Ammon's horn (tissue), 1 donor: ENCODE measurements at regions not wholly inside any gene's neighbourhood (a gene's known extent, or its start where the extent isn't known, plus 50 kb on each side); places are given as distances from the start of the nearest gene placed in this dataset.
"Not testable (repeated sequence)": the region's sequence is repeated elsewhere in the genome, so short reads cannot be mapped to it uniquely, and the experiment has no call there.

Experiments
- DNase-seq: peaks from one replicate; pipeline ENCODE4 v3.0.0-alpha.2; 2016; ENCODE audit warnings: low spot score

- no peak for DNase-seq
Observed at GRCh38 chr3:124364317-124365020, 365.8 kb upstream of the UMPS start.

GRCh38 chr3:124366655-124367054 is 363.6 kb upstream of the UMPS start:
- not testable (repeated sequence) for DNase-seq

- no peak for DNase-seq
Observed at GRCh38 chr3:124372775-124373174, 357.5 kb upstream of the UMPS start.

- no peak for DNase-seq
Observed at GRCh38 chr3:124373524-124373923, 356.7 kb upstream of the UMPS start.

- peak; percentile 72 for DNase-seq
Observed at GRCh38 chr3:124374583-124374982, 355.7 kb upstream of the UMPS start.

- no peak for DNase-seq
Observed at GRCh38 chr3:124381575-124382333, 348.5 kb upstream of the UMPS start.

GRCh38 chr3:124383051-124383450 is 347.2 kb upstream of the UMPS start:
- DNase-seq, result no peak

GRCh38 chr3:124383846-124384466 is 346.3 kb upstream of the UMPS start:
- no peak for DNase-seq

GRCh38 chr3:124384527-124384926 is 345.7 kb upstream of the UMPS start:
- peak; percentile 61 for DNase-seq

GRCh38 chr3:124385996-124386395 is 344.3 kb upstream of the UMPS start:
- DNase-seq, result no peak

- DNase-seq, result no peak
Observed at GRCh38 chr3:124386996-124387595, 343.2 kb upstream of the UMPS start.

- no peak for DNase-seq
Observed at GRCh38 chr3:124391774-124392173, 338.5 kb upstream of the UMPS start.

GRCh38 chr3:124393340-124393739 is 336.9 kb upstream of the UMPS start:
- no peak for DNase-seq

- DNase-seq, result no peak
Observed at GRCh38 chr3:124395162-124395561, 335.1 kb upstream of the UMPS start.

- no peak for DNase-seq
Observed at GRCh38 chr3:124395584-124396338, 334.5 kb upstream of the UMPS start.

GRCh38 chr3:124396339-124396950 is 333.8 kb upstream of the UMPS start:
- DNase-seq, result no peak

GRCh38 chr3:124397088-124397487 is 333.2 kb upstream of the UMPS start:
- no peak for DNase-seq

- no peak for DNase-seq
Observed at GRCh38 chr3:124398594-124398993, 331.7 kb upstream of the UMPS start.

- DNase-seq, result no peak
Observed at GRCh38 chr3:124401843-124402242, 328.4 kb upstream of the UMPS start.

GRCh38 chr3:124402791-124403190 is 327.5 kb upstream of the UMPS start:
- DNase-seq, result no peak

- DNase-seq, result no peak
Observed at GRCh38 chr3:124404621-124405020, 325.6 kb upstream of the UMPS start.

- DNase-seq, result no peak
Observed at GRCh38 chr3:124407260-124407659, 323.0 kb upstream of the UMPS start.
